G401 (cell line): ENCODE measurements at regions not wholly inside any gene's neighbourhood (a gene's known extent, or its start where the extent isn't known, plus 50 kb on each side); places are given as distances from the start of the nearest gene placed in this dataset.

Experiments
- DNase-seq: peaks from one replicate; pipeline ENCODE4 v3.0.0-alpha.2; 2015; ENCODE audit warnings: low spot score
- in situ Hi-C: cut with HindIII; loops from 2 replicates; pipeline ENCODE4 v1.10.0; 2016; ENCODE audit warnings: low sequenced_read_pairs, mixed read lengths

DNA sequence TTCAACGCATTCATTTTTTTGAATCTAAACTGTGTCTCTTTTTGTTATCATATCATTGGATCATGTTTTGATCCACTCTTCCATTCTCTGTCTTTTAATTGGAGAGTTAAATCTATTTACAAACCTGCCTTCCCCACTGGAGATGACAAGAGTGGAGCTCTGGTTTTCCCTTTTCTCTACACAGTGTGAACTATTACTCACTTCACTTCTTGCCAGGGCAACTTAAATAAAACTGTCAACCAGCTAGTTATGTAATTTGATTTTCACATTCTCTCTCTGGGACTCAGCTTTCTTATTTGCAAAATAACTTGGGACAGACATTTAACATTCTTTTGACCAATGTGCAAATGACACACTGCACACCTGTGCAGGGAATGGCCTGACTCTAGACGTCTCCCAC is 230.8 kb upstream of the CST7 start:
- in situ Hi-C loops, result no loop called here

DNA sequence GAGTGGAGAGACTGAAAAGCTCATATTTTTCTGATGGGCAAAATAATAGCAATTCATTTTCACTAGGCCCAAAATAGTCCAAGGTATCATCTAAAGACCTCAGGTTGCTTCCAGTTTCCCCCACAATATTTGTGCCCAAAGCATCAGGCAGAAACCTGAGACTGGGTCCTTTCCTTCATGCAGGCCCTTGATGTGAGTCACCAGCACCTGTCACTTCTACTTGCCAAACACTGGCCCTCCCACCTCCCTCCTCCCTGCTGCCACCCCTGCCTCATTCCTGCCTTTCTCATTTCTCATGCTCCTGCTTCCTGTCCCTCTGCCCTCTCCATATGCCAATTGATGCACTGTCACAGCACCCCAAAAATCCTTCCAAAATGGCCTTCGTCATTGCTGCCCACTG is 230.4 kb upstream of the CST7 start:
- in situ Hi-C loops, result no loop called here
- peak; percentile 84 for DNase-seq

More for the DNA sequence above, 230.8 kb upstream of the CST7 start:
- DNase-seq, result no peak

DNA sequence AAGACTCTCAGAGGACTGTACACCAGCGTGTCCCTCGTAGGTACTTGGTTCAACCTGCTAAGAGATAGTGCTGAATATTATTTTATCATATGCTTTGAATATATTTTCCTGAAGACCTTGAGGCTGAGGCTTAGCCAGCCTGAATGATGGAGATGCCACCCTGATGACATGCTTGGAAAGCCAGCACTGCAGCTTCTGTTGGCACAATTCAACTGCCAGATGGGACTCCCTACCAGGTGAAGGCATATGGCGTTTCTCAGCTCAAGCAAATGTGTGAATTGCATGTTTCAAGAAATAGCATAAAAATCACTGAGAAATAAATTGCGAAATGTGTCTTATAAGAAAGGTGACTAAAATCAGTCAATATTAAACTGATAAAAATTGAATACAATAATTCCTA is 228.1 kb upstream of the CST7 start:
- in situ Hi-C loops, result no loop called here

DNA sequence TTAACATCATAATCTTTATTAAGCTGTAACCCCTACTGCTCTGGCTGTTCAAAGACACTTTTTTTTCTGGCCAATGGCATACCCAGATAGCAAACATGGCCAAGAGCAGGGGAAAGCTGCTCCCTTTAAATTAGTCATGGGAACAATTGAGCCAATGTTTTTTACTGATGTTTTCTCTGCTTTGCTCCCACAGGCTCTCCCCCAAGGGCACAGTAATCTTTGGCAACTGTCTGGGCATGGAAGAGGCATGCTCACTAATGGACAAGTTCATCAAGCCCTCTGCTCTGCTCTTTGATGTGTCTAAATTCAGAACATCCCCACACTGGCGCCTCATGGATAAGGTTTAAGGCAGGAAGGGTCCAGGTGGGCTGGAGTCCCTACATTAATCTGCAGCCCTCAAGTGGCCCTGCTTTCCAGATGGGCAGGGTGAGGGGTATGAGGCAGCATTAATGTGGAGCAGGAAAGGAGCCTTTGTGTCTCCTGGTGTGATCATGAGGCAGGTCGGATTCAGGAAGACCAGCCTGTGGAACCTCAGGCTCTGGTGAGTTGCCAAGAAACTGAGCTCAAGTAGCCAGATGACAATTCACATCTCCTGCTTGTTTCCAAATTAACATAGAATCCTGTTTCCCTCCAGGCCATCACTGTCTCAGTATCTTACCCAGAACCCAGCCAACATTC is 227.0 kb upstream of the CST7 start:
- DNase-seq, result peak; percentile 94
- in situ Hi-C loops, result no loop called here

More for the DNA sequence above, 228.1 kb upstream of the CST7 start:
- DNase-seq, result peak; percentile 97

DNA sequence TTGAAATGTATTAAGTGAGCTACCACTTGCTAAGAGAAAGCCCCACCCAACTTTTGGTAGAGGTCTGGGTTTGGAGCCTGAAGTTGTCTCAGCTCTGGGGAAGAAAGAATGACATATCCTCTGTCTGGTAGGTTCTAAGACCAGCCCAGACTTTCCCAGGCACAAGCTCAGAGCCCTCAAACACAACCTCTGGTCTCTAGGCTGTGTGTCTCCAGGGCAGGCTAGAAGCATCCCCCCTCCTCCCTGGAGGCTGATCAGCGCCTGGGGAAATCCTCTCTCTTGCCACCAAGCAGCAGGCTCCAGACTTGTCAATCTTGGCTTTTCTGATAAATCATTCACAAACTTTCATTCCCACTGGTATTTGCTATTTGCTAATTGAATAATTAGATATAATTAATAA is 226.5 kb upstream of the CST7 start:
- no peak for DNase-seq
- in situ Hi-C loops, result no loop called here

DNA sequence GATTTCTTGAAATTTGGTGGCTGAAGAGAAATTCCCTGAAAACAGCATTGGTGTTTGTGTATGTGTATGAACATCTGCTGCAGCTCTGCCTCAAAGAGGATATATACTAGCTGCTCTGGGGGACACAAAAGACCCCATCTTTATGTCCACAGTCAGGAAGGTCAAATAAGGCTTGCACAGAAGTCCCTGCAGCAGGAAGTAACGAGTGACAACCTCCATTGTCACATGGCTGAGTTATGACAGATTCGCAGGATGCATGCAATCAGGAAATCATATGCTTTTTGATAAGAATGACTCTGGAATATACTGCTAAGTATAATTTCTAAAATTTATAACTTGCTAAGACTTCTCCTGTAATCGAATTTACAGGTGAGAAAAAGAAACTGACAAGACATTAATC is 225.9 kb upstream of the CST7 start:
- in situ Hi-C loops, result no loop called here
- DNase-seq, result no peak

DNA sequence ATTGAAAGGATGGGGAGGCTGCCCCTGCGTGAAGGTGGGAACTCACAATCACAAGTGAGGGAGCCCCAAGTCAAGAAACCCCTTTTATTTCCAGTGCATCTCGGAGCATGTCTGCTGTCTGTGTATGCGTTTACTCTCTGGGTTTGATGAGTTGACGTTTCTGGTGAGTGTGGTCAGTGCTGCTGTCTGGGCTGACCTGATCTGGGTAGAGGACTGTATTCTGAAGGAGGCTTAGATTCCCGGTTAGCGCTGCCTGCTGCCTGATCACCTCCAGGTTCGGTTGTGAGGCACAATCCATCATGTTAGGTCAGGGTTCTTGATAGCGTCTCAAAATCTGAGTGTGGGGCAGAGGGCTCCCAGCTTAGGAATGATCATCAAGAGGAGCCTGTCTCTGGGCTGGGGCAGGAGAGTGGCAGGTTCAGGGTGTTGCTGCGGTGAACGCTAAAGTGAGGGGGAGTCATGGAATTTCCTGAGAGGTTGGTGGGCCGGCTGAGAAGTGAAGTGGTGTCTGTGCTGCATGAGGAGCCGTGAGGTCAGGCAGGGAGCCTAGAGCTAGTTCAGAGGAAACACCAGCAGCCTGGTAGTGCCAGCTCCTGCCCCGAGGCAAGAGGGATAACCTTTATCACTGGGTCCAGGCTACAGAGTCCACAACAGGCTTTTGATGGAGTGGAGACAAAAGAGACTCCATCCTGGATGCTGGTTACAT is 225.3 kb upstream of the CST7 start:
- in situ Hi-C loops, result no loop called here
- no peak for DNase-seq

DNA sequence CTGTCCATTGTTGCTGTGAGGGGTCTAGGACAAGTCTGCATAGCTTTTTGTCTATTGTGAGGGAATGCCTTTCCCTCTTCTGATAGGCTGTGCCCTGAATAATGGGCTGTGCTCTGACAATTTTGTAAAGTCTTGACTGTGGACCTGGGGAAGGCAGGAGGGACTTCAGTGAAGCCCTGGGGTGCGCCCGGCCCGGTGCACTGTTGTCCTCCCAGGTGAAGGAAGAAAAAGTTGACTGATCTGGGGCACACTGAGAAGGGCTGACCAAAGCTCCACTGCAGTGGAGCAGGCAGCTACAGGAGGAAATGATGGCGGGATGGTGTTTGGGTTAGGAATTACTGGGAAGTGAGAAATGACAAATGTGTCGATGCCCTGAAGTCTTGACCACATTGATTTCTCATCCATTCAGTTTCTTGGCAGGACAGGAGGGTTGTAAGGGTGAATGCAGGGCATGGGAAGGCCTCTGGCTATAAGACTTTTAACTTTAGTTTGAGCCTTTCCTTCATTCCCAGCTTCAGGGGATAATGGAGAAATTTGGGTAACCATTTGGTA is 224.0 kb upstream of the CST7 start:
- DNase-seq, result no peak
- in situ Hi-C loops, result no loop called here

DNA sequence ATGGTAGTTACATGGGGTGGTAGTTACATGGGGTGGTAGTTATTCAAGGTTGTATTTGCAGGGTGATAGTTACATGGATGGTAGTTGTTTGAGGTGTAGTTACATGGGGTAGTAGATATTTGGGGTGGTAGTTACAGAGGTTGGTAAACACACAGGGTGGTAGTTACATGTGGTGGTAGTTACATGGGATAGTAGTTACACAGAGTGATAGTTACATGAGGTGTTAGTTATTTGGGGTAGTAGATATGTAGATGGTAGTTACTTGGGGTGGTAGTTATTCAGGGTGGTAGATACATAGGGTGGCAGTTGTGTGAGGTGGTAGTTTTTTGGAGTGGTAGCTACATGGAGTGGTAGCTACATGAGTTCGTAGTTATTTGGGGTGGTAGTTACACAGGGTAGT is 221.3 kb upstream of the CST7 start:
- DNase-seq, result no peak
- in situ Hi-C loops, result no loop called here

DNA sequence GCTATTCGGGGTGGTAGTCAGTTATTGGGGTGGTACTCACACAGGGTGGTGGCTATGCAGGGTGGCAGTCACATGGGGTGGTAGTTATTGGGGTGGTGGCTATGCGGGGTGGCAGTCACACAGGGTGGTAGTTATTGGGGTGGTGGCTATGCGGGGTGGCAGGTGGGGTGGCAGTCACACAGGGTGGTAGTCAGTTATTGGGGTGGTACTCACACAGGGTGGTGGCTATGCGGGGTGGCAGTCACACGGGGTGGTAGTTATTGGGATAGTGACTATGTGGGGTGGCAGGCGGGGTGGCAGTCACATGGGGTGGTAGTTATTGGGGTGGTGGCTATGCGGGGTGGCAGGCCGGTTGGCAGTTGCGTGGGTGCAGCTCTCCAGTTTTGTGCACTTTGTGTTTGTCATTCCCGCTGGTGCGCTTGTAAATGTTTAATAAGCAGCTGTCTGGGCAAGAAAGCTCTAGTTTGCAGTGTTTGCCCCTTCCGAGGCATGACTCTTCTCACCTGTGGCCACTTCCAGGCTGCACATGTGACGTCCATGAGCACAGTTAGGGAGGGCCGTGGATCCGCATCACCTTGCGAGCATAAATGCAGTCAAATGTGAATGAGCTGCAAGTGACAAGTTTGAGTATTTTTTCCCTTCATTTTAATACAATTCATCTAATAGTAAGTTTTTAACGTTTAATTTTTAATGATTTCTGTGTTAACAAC is 219.0 kb upstream of the CST7 start:
- in situ Hi-C loops, result no loop called here
- no peak for DNase-seq

DNA sequence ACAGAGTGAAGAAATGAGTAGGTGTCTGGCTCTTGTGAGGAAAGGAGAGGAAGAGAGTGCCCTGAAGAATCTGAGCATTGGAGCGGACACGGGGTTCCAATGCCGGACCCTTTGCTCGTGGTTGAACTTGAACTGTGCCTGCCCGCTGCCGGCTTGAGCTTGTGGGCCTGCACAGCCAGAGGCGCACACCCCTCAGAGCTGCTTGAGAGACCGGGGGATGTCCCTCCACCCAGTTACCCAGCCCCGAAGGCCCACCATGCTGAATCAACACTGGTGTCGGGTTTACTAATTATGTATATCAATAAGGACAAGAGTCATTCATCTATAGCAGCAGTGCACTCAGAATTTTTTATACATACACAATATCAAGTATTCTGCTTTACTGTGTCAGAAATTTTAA is 218.3 kb upstream of the CST7 start:
- no peak for DNase-seq
- in situ Hi-C loops, result no loop called here

DNA sequence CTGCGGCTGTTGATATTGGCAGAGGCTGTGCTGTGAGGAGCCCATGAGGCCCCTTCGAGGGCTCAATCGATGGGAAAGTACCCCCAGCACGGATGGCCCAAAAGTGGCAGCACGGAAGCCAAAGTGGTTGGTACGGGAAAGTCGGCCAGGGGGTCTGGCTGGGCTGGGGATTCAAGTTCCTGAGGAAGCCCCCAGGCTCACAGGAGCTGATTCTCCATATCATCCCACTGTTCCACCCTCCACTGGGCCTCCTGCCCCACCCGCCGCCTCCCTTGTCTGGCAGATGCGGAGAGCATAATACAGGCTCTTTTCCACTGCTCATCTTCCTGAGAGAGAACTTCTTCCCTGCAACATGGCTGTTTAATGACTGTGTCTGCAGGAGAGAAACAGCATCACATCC is 217.8 kb upstream of the CST7 start:
- DNase-seq, result no peak
- in situ Hi-C loops, result no loop called here

DNA sequence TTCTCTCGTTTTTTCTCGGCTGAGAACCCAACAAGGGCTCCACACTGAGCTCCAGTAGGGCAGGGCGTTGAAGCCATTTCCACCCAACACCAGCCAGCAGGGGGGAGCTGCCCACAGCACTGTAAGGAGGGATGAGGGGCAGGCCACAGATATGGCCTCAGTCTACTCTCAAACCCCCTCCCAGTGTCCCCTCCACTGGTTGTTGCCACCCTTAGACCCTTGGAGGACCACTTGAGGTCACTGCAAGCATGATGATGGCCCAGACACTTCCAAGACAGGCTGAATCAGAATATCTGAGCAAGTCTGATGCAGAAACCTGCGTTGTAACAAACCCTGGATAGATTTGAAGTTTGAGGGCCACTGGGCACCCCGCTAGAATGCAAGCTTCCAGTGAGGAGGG is 217.0 kb upstream of the CST7 start:
- no peak for DNase-seq

DNA sequence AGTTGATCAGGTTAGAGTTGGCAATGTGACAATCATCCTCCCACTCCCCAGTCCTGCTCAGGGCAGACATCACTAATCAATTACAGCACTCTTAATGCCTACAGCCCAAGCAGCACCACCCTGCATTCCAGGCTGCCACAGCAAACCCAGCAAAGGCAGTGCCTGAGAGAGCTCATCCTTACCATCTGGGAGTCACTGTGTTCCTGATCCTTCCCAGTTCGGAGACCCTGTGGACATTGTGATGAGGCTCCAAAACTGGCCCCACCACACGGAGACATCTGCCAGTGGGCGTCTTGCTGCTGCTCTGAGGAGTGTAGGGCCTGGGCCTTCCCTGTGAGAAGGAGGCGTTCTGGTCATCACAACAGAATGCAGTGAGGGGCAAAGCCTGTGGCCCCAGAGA is 216.5 kb upstream of the CST7 start:
- in situ Hi-C loops, result no loop called here
- no peak for DNase-seq

More for the DNA sequence above, 217.0 kb upstream of the CST7 start:
- in situ Hi-C loops, result no loop called here

DNA sequence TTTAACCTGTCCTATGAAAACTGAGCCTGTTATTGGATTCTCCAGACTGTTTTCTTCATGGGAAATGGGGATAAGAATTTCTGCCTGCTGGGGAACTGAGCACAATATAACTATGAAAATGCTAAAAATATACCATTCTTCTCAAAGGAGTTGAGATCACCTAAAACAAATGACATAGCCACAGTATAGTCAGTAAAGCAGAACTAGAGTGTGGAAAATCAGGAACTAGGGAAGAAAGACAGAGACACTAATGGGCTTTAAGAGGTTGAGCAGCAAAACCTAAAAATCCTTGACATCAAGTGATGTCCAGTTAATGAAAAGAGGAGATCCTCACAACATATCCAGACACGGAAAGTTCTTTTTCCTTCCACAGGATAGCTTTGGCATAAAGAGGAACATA is 215.7 kb upstream of the CST7 start:
- DNase-seq, result no peak
- in situ Hi-C loops, result no loop called here

DNA sequence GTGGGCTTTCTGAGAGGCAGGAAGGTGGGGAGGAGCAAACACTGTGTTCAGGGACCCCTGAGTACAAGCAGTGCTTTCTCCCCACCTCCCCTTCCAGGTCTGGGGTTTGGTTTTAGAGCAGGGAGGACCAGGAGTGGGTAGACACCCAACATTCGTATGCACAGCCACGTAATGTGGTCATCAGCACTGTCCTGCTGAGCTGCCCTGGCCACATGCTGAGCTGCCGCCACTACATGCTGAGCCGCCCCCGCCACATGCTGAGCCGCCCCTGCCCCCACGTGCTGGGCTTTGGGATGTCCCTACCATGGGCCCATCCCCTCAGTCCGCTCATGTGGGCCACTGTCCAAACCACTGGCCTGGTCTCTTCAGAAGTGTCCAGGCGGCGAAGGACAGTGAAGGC is 214.9 kb upstream of the CST7 start:
- in situ Hi-C loops, result no loop called here
- no peak for DNase-seq

DNA sequence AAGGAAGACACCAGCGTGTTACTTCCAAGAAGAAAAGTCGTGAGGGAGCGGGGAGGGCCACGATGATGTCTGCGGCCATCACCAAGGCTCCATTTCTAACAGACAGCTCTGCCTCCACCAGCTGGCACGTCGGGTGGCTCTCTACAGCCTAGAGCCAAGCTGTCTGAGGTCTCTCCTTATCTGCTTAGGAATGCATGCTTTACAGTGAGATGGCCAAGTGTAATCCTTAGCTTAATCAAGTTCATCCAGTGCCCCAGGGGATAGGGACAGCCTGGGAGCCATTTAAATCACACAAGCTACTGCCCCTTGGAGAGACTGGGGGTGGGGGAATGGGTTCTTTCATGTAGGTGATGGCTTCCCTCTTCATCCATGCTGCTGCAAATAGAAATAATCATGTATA is 213.8 kb upstream of the CST7 start:
- in situ Hi-C loops, result no loop called here
- DNase-seq, result no peak

DNA sequence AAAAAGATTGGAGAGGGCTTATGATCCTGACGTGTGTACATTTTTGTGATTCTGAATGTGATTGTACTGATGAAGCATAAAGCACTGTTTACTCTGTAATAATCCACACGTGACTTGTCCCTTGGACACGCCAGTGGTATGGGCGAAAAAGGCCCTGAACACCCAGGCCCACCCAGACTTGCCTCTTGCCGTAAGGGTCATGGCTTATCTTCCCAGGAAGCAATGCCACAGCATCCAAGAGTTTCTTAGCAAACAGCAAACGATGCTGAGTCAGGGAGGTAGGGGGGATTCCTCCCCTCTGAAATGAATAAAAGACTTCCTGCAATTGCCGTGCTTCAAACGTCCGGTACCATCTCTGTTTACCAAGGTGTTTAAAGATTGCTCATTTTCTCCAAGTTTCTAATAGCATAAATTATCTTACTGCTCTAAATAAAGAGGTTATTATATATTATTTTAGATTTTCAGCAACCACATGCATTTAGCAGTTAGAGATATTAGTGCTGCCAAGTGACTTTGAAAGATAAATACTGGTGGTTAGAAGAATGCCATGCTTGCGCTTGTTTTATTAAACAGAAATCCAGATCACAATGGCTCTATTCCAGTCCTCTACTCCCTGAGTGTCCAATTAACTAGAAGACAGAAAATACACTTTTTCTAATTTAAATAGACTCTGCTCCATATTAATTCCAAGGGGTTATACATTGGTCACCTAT is 212.8 kb upstream of the CST7 start:
- DNase-seq, result no peak
- in situ Hi-C loops, result no loop called here

DNA sequence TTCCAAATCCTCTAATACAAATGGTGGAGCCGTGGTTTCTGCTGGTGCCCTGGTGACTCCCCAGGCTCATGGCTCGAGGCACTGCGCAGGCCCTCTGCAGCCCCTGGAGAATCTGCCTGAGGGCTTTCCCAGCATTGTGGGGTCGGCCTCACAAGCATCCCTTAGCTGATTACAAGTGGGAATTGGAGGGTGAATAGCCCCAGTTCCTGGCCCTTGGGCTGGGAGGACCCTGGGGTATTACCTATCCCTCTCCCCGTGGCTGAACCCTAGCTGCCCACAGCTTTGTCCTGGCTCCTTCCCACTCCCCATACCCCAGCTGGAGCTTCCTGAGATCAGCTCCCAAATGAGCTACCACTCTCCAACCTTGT is 212.2 kb upstream of the CST7 start:
- DNase-seq, result no peak
- in situ Hi-C loops, result no loop called here
